ENCODE measurements at regions not wholly inside any gene's neighbourhood (a gene's known extent, or its start where the extent isn't known, plus 50 kb on each side); places are given as distances from the start of the nearest gene placed in this dataset.

DNA sequence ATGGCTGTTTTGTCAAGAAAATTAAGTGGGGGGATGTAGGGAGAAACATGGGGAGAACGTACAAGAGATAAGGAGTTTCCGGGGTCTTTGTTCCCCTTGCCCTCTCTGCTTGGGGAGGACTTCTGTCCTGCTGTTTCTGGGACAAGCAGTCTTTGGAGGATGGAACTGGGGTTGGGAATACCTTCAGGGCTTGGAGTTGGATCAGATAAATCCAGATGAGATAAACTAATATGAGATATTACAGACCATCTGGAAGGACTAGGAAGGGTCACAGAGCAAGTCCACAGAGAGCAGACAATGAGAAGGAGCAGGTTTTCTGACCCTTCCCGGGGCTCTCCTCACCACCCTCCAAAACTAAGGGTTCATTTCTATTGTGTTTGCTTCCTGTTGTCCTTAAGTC is 237.5 kb downstream of the TSHZ3 start:
- H3K36me3 ChIP-seq = no peaks in the 10 kb centered on the region
- TF ChIP-seq POLR2AphosphoS5 (IDR thresholded peaks at IDR 0.05) = no peak
- TF ChIP-seq, protein P1, sequence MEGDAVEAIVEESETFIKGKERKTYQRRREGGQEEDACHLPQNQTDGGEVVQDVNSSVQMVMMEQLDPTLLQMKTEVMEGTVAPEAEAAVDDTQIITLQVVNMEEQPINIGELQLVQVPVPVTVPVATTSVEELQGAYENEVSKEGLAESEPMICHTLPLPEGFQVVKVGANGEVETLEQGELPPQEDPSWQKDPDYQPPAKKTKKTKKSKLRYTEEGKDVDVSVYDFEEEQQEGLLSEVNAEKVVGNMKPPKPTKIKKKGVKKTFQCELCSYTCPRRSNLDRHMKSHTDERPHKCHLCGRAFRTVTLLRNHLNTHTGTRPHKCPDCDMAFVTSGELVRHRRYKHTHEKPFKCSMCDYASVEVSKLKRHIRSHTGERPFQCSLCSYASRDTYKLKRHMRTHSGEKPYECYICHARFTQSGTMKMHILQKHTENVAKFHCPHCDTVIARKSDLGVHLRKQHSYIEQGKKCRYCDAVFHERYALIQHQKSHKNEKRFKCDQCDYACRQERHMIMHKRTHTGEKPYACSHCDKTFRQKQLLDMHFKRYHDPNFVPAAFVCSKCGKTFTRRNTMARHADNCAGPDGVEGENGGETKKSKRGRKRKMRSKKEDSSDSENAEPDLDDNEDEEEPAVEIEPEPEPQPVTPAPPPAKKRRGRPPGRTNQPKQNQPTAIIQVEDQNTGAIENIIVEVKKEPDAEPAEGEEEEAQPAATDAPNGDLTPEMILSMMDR (IDR thresholded peaks at IDR 0.05) = no peak
- TF ChIP-seq POLR2A (IDR thresholded peaks at IDR 0.05) = no peak
- no peak for DNase-seq (ENCODE audit: low spot score)
- WGBS = 92% methylated on average over 3 of the region's 3 CpGs
- intact Hi-C loops (cut with DNase I) = loop anchor here (10.0 kb wide), 1 partner anchor 1113 kb away; no protein-coding TSS in a partner anchor
- H3K9me3 ChIP-seq = no peaks in the 10 kb centered on the region
- H3K27ac ChIP-seq = no peak overlapping the region
- no peak overlapping the region for H3K4me3 ChIP-seq
- H3K27me3 ChIP-seq (replicated peaks; ENCODE audit: insufficient read depth) = no peaks in the 10 kb centered on the region
- H3K4me1 ChIP-seq (replicated peaks) = no peaks in the 10 kb centered on the region

DNA sequence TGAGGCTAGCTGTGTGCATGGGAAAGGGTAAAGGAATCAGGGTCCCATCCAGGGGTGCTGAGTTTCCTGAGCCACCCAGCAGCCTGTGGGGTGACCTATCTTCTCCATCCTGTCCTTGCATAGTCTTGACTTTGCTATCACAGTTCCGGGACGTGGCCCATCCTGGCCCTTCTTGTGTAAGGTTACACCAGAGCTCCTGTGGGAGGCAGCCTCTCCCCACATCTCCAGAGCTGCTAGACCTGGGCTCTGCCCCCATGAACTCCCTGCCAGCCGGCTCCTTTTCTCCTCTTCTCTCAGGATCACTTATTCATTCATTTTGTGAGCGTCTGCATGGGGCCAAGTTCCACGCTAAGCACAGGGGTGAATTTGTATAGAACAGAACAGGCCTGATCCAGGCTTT is 238.9 kb downstream of the TSHZ3 start:
- H3K4me3 ChIP-seq = no peak overlapping the region
- 87% methylated on average over 5 of the region's 5 CpGs for WGBS
- no peaks in the 10 kb centered on the region for H3K4me1 ChIP-seq (replicated peaks)
- H3K27me3 ChIP-seq (replicated peaks; ENCODE audit: insufficient read depth) = no peaks in the 10 kb centered on the region
- no peak overlapping the region for H3K27ac ChIP-seq
- no peak for TF ChIP-seq POLR2AphosphoS5 (IDR thresholded peaks at IDR 0.05)
- TF ChIP-seq, protein P1 (IDR thresholded peaks at IDR 0.05) = peak in 1 of 4 experiments; percentile 8
- no peak for TF ChIP-seq POLR2A (IDR thresholded peaks at IDR 0.05)
- no peak for DNase-seq (ENCODE audit: low spot score)
- intact Hi-C loops (cut with DNase I) = loop anchor here (10.0 kb wide), 1 partner anchor 1114 kb away; no protein-coding TSS in a partner anchor
- H3K9me3 ChIP-seq = no peaks in the 10 kb centered on the region
- no peaks in the 10 kb centered on the region for H3K36me3 ChIP-seq

DNA sequence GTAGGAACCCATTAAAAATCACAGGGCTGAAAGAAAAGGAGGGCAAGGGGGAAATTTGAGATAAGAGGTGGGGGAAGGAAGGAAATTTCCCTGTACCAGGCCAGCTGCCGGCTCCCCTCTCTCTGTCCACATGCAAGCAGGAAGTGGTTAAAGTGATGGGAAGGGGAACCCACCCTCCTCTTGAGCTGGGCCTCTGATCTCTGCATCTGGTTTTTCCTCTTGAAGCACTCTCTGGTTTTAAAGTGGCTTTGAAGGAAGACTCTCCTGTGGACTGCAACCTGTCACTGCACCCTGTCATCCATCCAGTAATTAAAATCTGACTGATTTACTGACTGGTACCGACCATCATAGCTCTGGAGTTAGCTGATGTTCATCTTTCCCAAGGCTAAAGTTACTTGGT is 239.6 kb downstream of the TSHZ3 start:
- DNase-seq (ENCODE audit: low spot score) = no peak
- Histone ChIP-seq H3K36me3 (no peaks in the 10 kb centered on the region), H3K4me3 (no peak overlapping the region), H3K4me1 (replicated peaks) (no peaks in the 10 kb centered on the region), H3K27me3 (replicated peaks; ENCODE audit: insufficient read depth) (no peaks in the 10 kb centered on the region), H3K9me3 (no peaks in the 10 kb centered on the region), H3K27ac (no peak overlapping the region)
- 63% methylated on average over 2 of the region's 2 CpGs for WGBS
- TF ChIP-seq POLR2AphosphoS5 (IDR thresholded peaks at IDR 0.05) (no peak), POLR2A (IDR thresholded peaks at IDR 0.05) (no peak)
- TF ChIP-seq, protein P1 (IDR thresholded peaks at IDR 0.05) = no peak
- intact Hi-C loops (cut with DNase I) = loop anchor here (10.0 kb wide), 1 partner anchor 1115 kb away; no protein-coding TSS in a partner anchor

DNA sequence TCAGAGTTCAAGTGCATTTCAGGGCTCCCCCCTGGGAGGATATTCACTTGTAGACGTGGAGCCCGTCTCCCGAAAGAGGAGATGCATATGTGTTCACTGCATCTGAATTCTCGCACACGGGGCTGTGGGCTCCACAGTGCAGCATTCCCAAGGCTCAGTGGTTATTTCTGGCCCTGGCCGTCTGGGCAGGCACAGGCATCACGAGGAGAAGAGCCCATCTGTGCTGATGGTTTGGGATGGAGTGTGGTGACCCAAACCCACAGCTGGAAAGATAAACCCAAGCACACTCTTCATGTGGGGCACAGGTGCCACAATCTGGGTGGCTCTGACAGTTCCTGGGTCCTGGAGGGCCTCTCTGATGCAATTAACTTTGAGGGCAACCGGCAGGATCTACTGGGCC is 242.1 kb downstream of the TSHZ3 start:
- no peak for DNase-seq (ENCODE audit: low spot score)
- Histone ChIP-seq H3K9me3 (no peaks in the 10 kb centered on the region), H3K36me3 (no peaks in the 10 kb centered on the region), H3K27me3 (replicated peaks; ENCODE audit: insufficient read depth) (no peaks in the 10 kb centered on the region), H3K4me1 (replicated peaks) (no peaks in the 10 kb centered on the region), H3K27ac (no peak overlapping the region), H3K4me3 (no peak overlapping the region)
- intact Hi-C loops (cut with DNase I) = no loop called here
- TF ChIP-seq POLR2A (IDR thresholded peaks at IDR 0.05) (no peak), POLR2AphosphoS5 (IDR thresholded peaks at IDR 0.05) (no peak)
- TF ChIP-seq, protein P1 (IDR thresholded peaks at IDR 0.05) = no peak
- 96% methylated on average over 8 of the region's 8 CpGs for WGBS

DNA sequence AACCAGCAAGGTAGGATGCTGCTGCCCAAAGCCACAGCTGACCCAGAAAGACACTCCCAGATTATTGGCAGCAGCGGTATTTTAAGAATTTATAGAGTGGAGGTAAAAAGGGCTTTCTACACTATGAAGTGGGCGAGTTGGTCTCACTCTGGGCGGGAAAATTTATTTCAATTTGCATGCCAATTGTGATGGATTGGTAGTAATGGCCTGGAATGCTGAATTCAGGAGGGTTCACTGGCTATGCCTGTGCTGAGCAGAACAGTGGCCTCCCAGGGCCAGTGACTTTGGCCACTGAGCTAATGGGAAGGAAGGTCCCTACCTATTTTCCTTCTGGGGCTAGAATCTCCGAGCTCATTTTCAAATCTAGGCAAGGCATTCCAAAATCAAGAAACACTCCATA is 243.5 kb downstream of the TSHZ3 start:
- 95% methylated on average over 4 of the region's 4 CpGs for WGBS

More for the DNA sequence above, 243.5 kb downstream of the TSHZ3 start:
- DNase-seq (ENCODE audit: low spot score) = no peak
- TF ChIP-seq POLR2AphosphoS5 (IDR thresholded peaks at IDR 0.05) (no peak), POLR2A (IDR thresholded peaks at IDR 0.05) (no peak)
- TF ChIP-seq, protein P1 (IDR thresholded peaks at IDR 0.05) = no peak
- no peak overlapping the region for H3K4me3 ChIP-seq
- intact Hi-C loops (cut with DNase I) = no loop called here
- no peaks in the 10 kb centered on the region for H3K36me3 ChIP-seq
- no peak overlapping the region for H3K27ac ChIP-seq
- no peaks in the 10 kb centered on the region for H3K4me1 ChIP-seq (replicated peaks)
- no peaks in the 10 kb centered on the region for H3K9me3 ChIP-seq
- H3K27me3 ChIP-seq (replicated peaks; ENCODE audit: insufficient read depth) = no peaks in the 10 kb centered on the region

Data from prostate gland (tissue), 2 donors.